H9 (cell line): ENCODE measurements at regions not wholly inside any gene's neighbourhood (a gene's known extent, or its start where the extent isn't known, plus 50 kb on each side); places are given as distances from the start of the nearest gene placed in this dataset.

Experiments
- DNase-seq: peaks from one replicate; pipeline ENCODE4 v3.0.0-alpha.2; 2017
- H2AFZ ChIP-seq: one replicate; pipeline ENCODE4 v1.6.1; 2013; ENCODE audit warnings: mild to moderate bottlenecking, low read length, control low read depth, moderate library complexity
- H2AK5ac ChIP-seq: 2 replicates; pipeline ENCODE4 v1.6.1; 2013; ENCODE audit warnings: low read length, control low read depth, mixed read lengths; ENCODE audit not compliant: insufficient read length
- H2BK120ac ChIP-seq: one replicate; pipeline ENCODE4 v1.6.1; 2013; ENCODE audit warnings: low read depth, mild to moderate bottlenecking, low read length, control low read depth, inconsistent platforms; ENCODE audit not compliant: poor library complexity, severe bottlenecking
- H2BK12ac ChIP-seq: 2 replicates; pipeline ENCODE4 v1.6.1; 2013; ENCODE audit warnings: low read length, control low read depth, mixed read lengths, low read depth; ENCODE audit not compliant: insufficient read length
- H2BK15ac ChIP-seq: 2 replicates; pipeline ENCODE4 v1.6.1; 2013; ENCODE audit warnings: low read depth, low read length, control low read depth
- H2BK20ac ChIP-seq: one replicate; pipeline ENCODE4 v1.6.1; 2013; ENCODE audit warnings: low read depth, mild to moderate bottlenecking, low read length, control low read depth, inconsistent platforms; ENCODE audit not compliant: poor library complexity, severe bottlenecking
- H2BK5ac ChIP-seq: 2 replicates; pipeline ENCODE4 v1.6.1; 2013; ENCODE audit warnings: low read length, control low read depth, mixed read lengths; ENCODE audit not compliant: insufficient read length
- H3K14ac ChIP-seq: 2 replicates; pipeline ENCODE4 v1.6.1; 2013; ENCODE audit warnings: low read length, control low read depth; ENCODE audit not compliant: insufficient read depth
- H3K18ac ChIP-seq: 2 replicates; pipeline ENCODE4 v1.6.1; 2013; ENCODE audit warnings: low read depth, mild to moderate bottlenecking, mixed read lengths, low read length, control low read depth; ENCODE audit not compliant: insufficient read length
- H3K23ac ChIP-seq: 2 replicates; pipeline ENCODE4 v1.6.1; 2013; ENCODE audit warnings: low read length, control low read depth, mixed read lengths, low read depth; ENCODE audit not compliant: insufficient read length
- H3K23me2 ChIP-seq: 2 replicates; pipeline ENCODE4 v1.6.1; 2013; ENCODE audit warnings: low read depth, mild to moderate bottlenecking, mixed read lengths, low read length, control low read depth; ENCODE audit not compliant: insufficient read length, poor library complexity, severe bottlenecking
- H3K27ac ChIP-seq: 2 replicates; pipeline ENCODE4 v1.5.1; 2013; ENCODE audit warnings: low read length, control low read depth, mixed read lengths, low read depth; ENCODE audit not compliant: insufficient read length
- H3K27me3 ChIP-seq: 2 replicates; pipeline ENCODE4 v1.6.1; 2013; ENCODE audit warnings: low read length, control low read depth, inconsistent platforms; ENCODE audit not compliant: insufficient read depth
- H3K4ac ChIP-seq: 2 replicates; pipeline ENCODE4 v1.6.1; 2013; ENCODE audit warnings: low read depth, mild to moderate bottlenecking, control low read depth, inconsistent platforms, low read length, moderate library complexity
- H3K4me1 ChIP-seq: 2 replicates; pipeline ENCODE4 v1.6.1; 2013; ENCODE audit warnings: low read length, control low read depth, inconsistent platforms; ENCODE audit not compliant: insufficient read depth
- H3K4me2 ChIP-seq: 2 replicates; pipeline ENCODE4 v1.6.1; 2013; ENCODE audit warnings: low read length, control low read depth, mixed read lengths; ENCODE audit not compliant: insufficient read length, insufficient read depth
- H3K56ac ChIP-seq: 2 replicates; pipeline ENCODE4 v1.6.1; 2013; ENCODE audit warnings: low read depth, mild to moderate bottlenecking, mixed read lengths, low read length, control low read depth; ENCODE audit not compliant: insufficient read length
- H3K79me1 ChIP-seq: 2 replicates; pipeline ENCODE4 v1.6.1; 2013; ENCODE audit warnings: low read depth, mild to moderate bottlenecking, moderate library complexity, low read length, control low read depth, inconsistent platforms; ENCODE audit not compliant: insufficient read depth, poor library complexity, severe bottlenecking
- H3K79me2 ChIP-seq: 2 replicates; pipeline ENCODE4 v1.6.1; 2013; ENCODE audit warnings: low read length, control low read depth, inconsistent platforms; ENCODE audit not compliant: insufficient read depth
- H3K9ac ChIP-seq: 2 replicates; pipeline ENCODE4 v1.6.1; 2013; ENCODE audit warnings: low read length, control low read depth, mixed read lengths; ENCODE audit not compliant: insufficient read length; ENCODE audit errors: extremely low read depth
- H3K9me3 ChIP-seq: one replicate; pipeline ENCODE4 v1.6.1; 2013; ENCODE audit warnings: low read depth, low read length, inconsistent platforms; ENCODE audit not compliant: control insufficient read depth
- H3T11ph ChIP-seq: one replicate; pipeline ENCODE4 v1.6.1; 2013; ENCODE audit warnings: mild to moderate bottlenecking, low read length, control low read depth, inconsistent platforms
- H4K20me1 ChIP-seq: one replicate; pipeline ENCODE4 v1.6.1; 2013; ENCODE audit not compliant: control insufficient read depth, insufficient read length, insufficient read depth
- H4K5ac ChIP-seq: 2 replicates; pipeline ENCODE4 v1.6.1; 2013; ENCODE audit warnings: low read depth, mild to moderate bottlenecking, mixed read lengths, low read length, control low read depth; ENCODE audit not compliant: insufficient read length
- H4K8ac ChIP-seq: replicated peaks from 2 replicates; pipeline ENCODE4 v1.6.1; 2013; ENCODE audit warnings: low read length, control low read depth, mixed read lengths, low read depth; ENCODE audit not compliant: insufficient read length
- H4K91ac ChIP-seq: 2 replicates; pipeline ENCODE4 v1.6.1; 2013; ENCODE audit warnings: low read depth, mild to moderate bottlenecking, moderate library complexity, mixed read lengths, low read length, control low read depth; ENCODE audit not compliant: insufficient read length
- H3K27ac Mint-ChIP-seq, 3 experiments: 2 replicates in 2 of 3; 3 replicates in 1 of 3; pipeline ENCODE4 v1.8.0; 2020 to 2021; ENCODE audit warnings: mixed read lengths in 3 of 3, mild to moderate bottlenecking in 1 of 3, moderate library complexity in 1 of 3
- H3K27me3 Mint-ChIP-seq: 2 replicates; pipeline ENCODE4 v1.8.0; 2021; ENCODE audit warnings: low read depth, mild to moderate bottlenecking, moderate library complexity, mixed read lengths
- H3K36me3 Mint-ChIP-seq, 3 experiments: 2 replicates in 2 of 3; 3 replicates in 1 of 3; pipeline ENCODE4 v1.8.0; 2020 to 2021; ENCODE audit warnings: low read depth in 3 of 3, mixed read lengths in 3 of 3; ENCODE audit not compliant: insufficient read depth in 1 of 3
- H3K4me1 Mint-ChIP-seq, 2 experiments: 2 replicates each; pipeline ENCODE4 v1.8.0; 2020; ENCODE audit warnings: mixed read lengths in 2 of 2
- H3K4me3 Mint-ChIP-seq, 2 experiments: 2 replicates in 1 of 2; 3 replicates in 1 of 2; pipeline ENCODE4 v1.8.0; 2020 to 2021; ENCODE audit warnings: mild to moderate bottlenecking in 2 of 2, mixed read lengths in 2 of 2, moderate library complexity in 1 of 2
- H3K9me3 Mint-ChIP-seq, 2 experiments: 2 replicates in 1 of 2; 3 replicates in 1 of 2; pipeline ENCODE4 v1.8.0; 2020; ENCODE audit warnings: mild to moderate bottlenecking in 2 of 2, mixed read lengths in 2 of 2, moderate library complexity in 1 of 2
- WGBS: extraction: QIAGEN DNeasy Blood & Tissue Kit; methylation state at CpG from one replicate; pipeline ENCODE4 v1.1.7; 2013; ENCODE audit warnings: missing lambda C conversion rate, low lambda C conversion rate, mixed read lengths; ENCODE audit not compliant: insufficient read length; ENCODE audit errors: extremely low coverage; 5-methylcytosine and 5-hydroxymethylcytosine counted together
- TF ChIP-seq, protein P1 (sequence below): fragments of 200-600 bp; sonication (generic); conservative IDR thresholded peaks from 3 replicates; pipeline ENCODE4 v1.8.0; 2021; ENCODE audit warnings: antibody characterized with exemption, mild to moderate bottlenecking

DNA sequence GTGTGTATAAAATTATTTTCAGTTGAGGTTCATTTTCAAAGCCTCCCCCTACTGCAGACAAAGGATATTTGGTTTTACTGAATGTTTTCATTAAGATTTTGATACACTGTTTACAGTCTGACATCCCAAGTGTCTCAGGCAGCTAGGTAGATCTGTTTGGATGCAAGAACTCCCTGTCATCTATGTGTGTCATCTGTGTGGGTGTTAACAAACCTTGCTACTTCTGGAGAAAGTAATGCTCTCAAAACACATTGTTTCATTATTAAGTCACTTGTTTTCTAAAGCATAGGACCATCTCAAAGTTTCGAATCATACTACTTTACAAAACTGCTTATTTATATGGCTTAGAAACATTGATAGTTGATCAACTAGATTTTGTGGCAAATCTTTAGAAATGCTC lies 114.5 kb upstream of the TMEM170B start:
- H3K4me2 ChIP-seq, result no peak overlapping the region
- no peak overlapping the region for H2AK5ac ChIP-seq
- no peak overlapping the region for H3T11ph ChIP-seq
- no peaks in the 10 kb centered on the region for H3K23me2 ChIP-seq
- H2BK20ac ChIP-seq, result no peak overlapping the region
- H3K23ac ChIP-seq, result no peak overlapping the region
- H3K56ac ChIP-seq, result no peak overlapping the region
- no peak overlapping the region for H3K18ac ChIP-seq
- peaks cover 3% of the 10 kb centered on the region; the same call in 1 of the 2 replicates for H3K4me1 ChIP-seq
- H3K4me1 Mint-ChIP-seq, result peaks cover 23 to 24% of the 10 kb centered on the region in 2 experiments
- H2BK12ac ChIP-seq, result no peak overlapping the region
- H4K91ac ChIP-seq, result no peak overlapping the region
- no peak for DNase-seq
- no peak overlapping the region for H3K4me3 Mint-ChIP-seq
- H4K8ac ChIP-seq, result no peak overlapping the region
- H4K5ac ChIP-seq, result no peak overlapping the region
- H4K20me1 ChIP-seq, result no peaks in the 10 kb centered on the region
- TF ChIP-seq, protein P1, sequence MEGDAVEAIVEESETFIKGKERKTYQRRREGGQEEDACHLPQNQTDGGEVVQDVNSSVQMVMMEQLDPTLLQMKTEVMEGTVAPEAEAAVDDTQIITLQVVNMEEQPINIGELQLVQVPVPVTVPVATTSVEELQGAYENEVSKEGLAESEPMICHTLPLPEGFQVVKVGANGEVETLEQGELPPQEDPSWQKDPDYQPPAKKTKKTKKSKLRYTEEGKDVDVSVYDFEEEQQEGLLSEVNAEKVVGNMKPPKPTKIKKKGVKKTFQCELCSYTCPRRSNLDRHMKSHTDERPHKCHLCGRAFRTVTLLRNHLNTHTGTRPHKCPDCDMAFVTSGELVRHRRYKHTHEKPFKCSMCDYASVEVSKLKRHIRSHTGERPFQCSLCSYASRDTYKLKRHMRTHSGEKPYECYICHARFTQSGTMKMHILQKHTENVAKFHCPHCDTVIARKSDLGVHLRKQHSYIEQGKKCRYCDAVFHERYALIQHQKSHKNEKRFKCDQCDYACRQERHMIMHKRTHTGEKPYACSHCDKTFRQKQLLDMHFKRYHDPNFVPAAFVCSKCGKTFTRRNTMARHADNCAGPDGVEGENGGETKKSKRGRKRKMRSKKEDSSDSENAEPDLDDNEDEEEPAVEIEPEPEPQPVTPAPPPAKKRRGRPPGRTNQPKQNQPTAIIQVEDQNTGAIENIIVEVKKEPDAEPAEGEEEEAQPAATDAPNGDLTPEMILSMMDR, result no peak
- no peak overlapping the region for H3K27ac ChIP-seq
- H3K9me3 ChIP-seq, result no peaks in the 10 kb centered on the region
- H2BK15ac ChIP-seq, result no peak overlapping the region
- WGBS, result no CpG with 5 or more reads among the region's 1 CpG
- H3K14ac ChIP-seq, result no peak overlapping the region
- H2BK120ac ChIP-seq, result no peak overlapping the region
- H3K9ac ChIP-seq, result no peak overlapping the region
- H3K27me3 Mint-ChIP-seq, result no peaks in the 10 kb centered on the region
- H3K79me2 ChIP-seq, result no peaks in the 10 kb centered on the region
- H3K4ac ChIP-seq, result no peak overlapping the region
- no peak overlapping the region for H3K27ac Mint-ChIP-seq
- no peaks in the 10 kb centered on the region for H3K79me1 ChIP-seq
- H3K9me3 Mint-ChIP-seq, result peaks cover 0 to 2% of the 10 kb centered on the region in 2 experiments; a peak in 2 of 5 replicates
- H3K36me3 Mint-ChIP-seq, result peaks cover 0 to 3% (median 0%) of the 10 kb centered on the region in 3 experiments; a peak in 2 of 7 replicates
- H2AFZ ChIP-seq, result no peak overlapping the region
- no peaks in the 10 kb centered on the region for H3K27me3 ChIP-seq
- no peak overlapping the region for H2BK5ac ChIP-seq
